ENCODE measurements at regions not wholly inside any gene's neighbourhood (a gene's known extent, or its start where the extent isn't known, plus 50 kb on each side); places are given as distances from the start of the nearest gene placed in this dataset.

GRCh38 chr16:27686926-27687325 lies 137.0 kb downstream of the KATNIP start:
- no peak for DNase-seq

GRCh38 chr16:27687605-27688004 lies 137.7 kb downstream of the KATNIP start:
- no peak for DNase-seq

- no peak for DNase-seq
Measured at GRCh38 chr16:27689711-27690110, 139.8 kb downstream of the KATNIP start.

GRCh38 chr16:27690608-27691007 lies 140.7 kb downstream of the KATNIP start:
- no peak for DNase-seq

DNA sequence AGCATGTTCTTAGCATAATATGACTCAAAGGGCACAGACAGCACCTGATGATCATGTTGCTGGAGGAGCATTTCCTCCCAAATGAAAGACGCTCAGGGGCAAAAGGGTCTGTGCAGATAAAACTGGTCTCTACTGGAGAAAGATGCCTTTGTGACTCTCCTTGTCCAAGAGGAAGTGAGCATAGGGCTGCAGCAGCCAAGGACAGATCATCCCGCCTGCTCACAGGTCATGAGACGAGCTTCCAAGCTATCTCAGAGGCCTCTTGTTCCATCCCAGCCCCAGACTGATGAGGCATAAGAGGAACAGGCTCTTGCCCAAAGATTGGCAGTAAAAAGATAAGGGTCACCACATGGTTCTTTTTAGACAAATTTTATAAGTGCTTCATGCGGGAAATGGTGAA lies 141.8 kb downstream of the KATNIP start:
- no peak for DNase-seq

DNA sequence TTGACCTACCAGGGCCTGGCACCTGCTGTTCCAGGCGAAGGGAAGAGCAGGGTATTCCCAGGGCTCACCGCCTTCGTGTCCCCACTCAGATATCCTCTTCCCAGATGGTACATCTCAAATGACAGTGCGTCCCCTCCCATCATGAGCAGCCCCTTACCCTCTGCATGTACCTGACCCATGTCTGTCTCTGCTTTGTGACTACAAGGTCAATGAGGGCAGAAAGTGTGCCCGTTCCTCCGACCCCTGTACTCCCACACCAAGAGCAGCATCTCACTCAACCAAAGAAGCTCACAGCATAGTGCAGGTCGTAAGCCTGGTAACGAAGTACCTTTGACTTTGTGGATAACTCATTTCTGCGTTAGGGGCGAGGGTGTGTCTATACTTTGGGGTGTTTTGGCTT lies 142.6 kb downstream of the KATNIP start:
- DNase-seq = no peak

- no peak for DNase-seq
Measured at GRCh38 chr16:27695161-27695560, 145.2 kb downstream of the KATNIP start.

DNA sequence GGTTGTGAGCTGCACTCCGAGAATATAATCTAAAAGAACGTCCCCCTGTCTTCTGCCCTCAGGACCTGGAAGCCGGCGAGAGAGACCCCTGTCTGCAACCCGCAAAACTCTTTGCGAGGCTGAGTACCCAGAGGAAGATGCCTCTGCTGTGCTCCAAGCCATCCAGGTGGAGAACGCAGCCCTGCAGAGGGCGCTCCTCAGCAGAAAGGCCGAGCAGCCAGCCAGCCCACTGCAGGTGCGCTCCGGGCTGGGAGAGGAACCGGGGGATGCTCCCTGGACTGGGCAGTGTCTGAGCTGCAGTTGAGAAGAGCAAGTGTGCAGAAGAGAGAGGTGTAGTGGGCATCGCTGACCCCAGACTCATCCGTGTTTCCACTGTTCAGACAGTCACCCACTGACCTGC lies 148.3 kb downstream of the KATNIP start:
- no peak for DNase-seq

DNA sequence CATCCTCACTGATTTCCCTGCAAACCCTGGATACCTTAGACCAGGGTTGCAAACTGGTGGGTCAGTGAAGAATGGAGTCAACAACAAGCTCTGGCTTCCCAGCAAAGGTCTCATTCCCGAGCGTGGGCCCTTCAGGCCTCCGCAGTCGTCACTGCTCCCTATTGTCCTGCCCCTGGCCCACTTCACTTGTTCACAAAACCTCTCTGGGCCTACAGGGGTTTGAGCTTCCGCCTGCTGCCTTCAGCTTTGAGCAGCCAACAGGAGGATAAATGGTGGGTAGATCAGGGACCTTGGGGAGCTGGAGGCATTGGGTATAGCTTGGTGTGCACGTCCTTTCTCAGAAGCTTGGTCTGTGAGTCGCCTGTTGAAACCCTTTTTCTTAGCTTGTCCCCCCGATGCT lies 148.8 kb downstream of the KATNIP start:
- DNase-seq = no peak

DNA sequence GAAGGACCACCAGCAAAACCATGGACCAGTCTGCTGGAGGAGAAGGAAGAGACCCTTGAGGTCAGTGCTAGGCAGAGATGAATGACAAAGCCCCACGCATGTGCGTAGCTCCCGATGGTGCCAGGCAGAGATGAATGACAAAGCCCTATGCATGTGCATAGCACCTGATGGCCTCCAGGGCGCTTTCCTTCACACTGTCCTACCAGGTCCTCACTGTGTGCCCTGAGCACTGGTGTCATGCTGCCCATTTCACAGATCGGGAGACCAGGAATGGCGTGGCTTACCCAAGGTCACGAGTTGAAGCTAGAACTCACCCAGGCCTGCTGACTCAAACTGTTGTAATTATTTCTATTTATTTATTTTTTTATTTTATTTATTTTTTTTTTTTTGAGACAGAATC lies 149.6 kb downstream of the KATNIP start:
- no peak for DNase-seq

- no peak for DNase-seq
Measured at GRCh38 chr16:27700304-27700995, 150.5 kb downstream of the KATNIP start.

- DNase-seq = no peak
Measured at GRCh38 chr16:27701381-27701780, 151.4 kb downstream of the KATNIP start.

GRCh38 chr16:27703121-27703520 lies 153.2 kb downstream of the KATNIP start:
- DNase-seq = no peak

DNA sequence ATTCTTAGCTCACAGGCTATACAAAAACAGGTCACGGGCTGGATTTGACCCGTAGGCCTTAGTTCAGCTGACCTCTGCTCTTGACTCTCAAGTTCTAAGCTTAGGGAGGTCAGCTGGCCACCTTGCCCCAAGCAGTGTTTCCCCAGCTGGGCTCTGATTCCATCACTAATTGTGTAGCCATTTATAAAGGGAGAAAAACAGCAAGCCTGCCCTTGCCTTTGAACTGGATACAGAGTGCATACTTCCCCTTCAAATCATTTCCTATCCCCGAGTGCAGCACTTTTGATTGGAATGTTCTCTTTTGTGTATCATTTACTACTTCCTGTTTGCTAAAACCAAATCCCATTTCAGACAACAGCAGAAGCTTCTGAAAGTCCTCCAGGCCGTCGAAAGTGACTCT lies 153.6 kb downstream of the KATNIP start:
- no peak for DNase-seq

DNA sequence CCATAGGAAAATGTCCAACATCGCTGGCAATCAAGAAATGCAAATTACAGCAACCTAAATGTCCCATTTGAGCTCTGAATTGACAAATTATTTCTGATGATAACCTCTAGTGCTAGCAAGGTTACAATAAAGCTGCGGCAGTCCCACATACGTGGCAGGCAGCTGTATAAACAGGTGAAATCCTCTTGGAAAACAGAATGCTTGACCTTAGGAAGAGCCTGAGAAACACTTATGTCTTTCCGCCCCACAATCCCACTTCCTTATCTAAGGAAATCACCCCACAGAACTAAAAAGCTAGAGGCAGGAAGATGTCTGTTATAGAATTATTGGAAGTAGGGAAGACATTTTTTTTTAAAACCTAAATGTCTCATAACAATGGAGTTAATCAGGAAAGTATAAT lies 154.3 kb downstream of the KATNIP start:
- no peak for DNase-seq

GRCh38 chr16:27706156-27706865 lies 156.4 kb downstream of the KATNIP start:
- no peak for DNase-seq

DNA sequence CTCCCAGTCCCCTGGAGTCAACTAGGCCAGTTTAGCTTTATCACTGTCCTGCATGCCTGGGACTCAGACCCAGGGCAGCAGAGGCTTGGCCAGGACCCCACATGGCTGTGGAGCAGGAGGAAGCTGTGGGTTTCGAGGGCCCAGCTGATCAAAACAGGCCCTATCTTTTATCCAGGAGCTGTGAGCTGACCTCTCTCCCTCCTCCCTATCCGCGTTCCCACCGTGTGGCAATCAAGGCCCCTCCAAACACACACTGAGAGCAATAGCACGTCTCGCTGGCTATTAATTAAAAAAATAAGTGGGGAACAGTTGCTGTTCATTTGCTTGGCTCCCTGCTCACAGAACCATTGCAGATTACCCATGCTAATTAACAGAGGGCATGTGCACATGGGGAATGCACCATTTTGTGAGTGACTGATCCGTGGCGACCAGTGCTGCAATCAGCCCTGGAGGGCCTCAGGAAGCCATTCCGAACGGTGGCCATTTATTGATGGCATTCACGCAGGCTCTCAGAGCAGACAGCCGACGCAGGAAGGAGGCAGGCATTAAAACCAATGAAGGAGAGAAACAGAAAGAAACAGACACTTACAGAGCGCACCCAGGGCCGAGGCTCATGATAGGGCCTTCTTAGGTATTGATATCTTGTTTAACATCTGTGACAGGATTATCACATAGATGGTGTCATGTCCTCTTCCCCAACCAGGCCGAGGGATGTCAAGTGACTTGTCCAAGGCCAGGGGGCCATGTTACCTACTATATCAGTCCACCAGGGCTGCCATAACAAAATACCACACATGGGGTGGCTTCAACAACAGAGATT lies 157.1 kb downstream of the KATNIP start:
- no peak for DNase-seq

DNA sequence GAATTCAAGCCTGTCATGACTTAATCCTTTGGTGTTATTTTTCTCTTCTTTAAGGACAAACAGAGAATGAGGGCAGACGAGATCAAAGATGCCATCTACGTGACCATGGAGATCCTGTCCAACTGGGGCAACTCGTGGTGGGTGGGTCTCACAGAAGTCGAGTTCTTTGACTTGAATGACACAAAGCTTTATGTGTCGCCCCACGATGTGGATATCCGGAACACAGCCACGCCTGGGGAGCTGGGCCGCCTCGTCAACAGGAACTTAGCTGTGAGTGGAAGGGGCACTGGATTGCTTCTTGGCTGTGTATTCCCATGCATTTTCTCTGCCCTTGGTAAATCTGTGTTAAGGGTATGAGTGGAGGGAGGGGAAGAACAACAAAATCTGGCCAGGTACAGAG lies 158.7 kb downstream of the KATNIP start:
- no peak for DNase-seq

GRCh38 chr16:27712251-27712711 lies 162.3 kb downstream of the KATNIP start:
- no peak for DNase-seq

DNA sequence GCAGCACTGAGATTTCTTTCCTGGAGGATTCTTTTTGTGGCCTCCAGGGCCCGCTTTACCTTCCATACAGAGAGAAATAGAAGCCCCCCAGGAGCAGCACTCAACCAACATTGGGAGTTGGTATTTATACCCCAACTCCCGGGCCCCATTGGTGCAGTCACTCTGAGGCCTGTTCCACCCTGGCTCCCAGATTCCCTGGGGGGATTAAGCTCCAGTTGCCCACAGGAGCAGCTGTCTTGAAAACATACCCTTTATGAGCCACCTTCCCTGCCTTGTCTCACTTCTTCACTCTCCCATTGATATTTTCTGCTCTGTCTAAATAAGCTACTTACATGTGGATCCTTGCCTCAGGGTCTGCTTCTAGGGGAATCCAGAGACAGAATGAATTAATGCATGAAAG lies 167.8 kb downstream of the KATNIP start:
- DNase-seq = no peak

DNA sequence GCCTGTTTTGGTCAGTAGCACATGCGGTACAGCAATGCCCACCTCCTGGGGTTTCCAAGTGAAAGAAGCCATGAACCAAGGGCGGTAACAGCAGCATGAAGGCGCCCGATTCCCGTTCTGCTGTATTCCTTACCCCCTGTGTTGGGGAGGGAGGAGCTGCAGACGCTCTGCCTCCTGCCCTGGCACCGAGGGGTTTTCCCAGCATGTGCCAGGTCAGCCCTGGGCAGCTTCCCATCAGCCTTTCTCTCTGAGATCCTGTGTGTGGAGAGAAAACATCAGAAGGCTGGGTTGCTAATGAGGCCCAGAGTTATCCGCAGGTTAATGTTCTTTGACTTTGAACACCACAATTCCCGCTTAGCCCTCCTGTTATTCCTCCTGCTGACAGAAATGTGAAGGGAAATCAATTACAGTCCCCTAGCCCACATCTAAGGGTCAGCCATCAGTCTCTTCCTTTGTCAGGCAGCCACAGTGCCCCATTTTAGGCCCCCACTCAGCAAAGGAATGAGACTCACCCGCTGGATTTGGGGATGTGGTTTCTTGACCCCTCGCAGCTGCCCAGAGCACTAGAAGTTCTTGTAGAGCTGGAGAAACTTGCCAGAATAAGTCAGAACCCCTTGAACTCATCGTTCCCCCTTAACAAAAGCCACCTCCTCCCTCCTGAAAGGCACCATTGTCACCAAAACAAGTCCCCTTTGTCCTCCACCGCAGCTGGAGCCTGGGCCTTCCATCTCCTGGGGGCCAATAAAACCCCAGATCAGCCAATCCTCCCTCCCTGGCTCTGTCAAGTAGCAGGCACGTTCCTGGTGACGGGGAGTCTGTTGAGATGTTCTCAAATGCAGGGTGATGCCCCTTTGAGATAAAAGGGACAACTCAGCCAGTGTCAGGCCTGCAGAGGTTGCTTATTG lies 168.5 kb downstream of the KATNIP start:
- DNase-seq = no peak

DNA sequence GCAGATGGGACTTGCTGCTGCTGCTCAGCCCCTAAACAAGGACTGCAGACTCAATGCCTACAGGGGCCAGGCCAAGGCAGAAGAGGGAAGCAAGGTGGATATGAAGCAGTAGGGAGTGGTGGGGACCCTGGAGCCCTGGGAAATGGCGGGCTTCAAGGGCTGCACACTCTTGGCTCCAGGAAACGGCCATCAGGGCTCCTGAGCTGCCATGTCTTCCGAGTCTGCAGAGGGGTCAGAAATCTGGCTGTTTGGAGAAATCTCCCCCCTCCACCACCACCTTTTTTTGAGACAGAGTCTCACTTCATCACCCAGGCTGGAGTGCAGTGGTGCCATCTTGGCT lies 169.1 kb downstream of the KATNIP start:
- DNase-seq = no peak
